Gastroesophageal sphincter (tissue), 2 donors: ENCODE measurements at regions not wholly inside any gene's neighbourhood (a gene's known extent, or its start where the extent isn't known, plus 50 kb on each side); places are given as distances from the start of the nearest gene placed in this dataset.

Experiments
- EP300 ChIP-seq: sonication (generic); formaldehyde crosslinking; IDR thresholded peaks from one replicate; pipeline ENCODE4 v1.6.1; 2017; ENCODE audit warnings: antibody characterized with exemption, mild to moderate bottlenecking
- POLR2A ChIP-seq, 2 donors: fragments of 450-650 bp; IDR thresholded peaks; one replicate each; pipeline ENCODE4 v1.6.1; 2017; ENCODE audit warnings: antibody characterized with exemption in 2 of 2, mild to moderate bottlenecking in 2 of 2, moderate library complexity in 1 of 2

GRCh38 chr15:66956672-66957430, 108.6 kb upstream of the SMAD3 start:
- no peak for TF ChIP-seq POLR2A (IDR thresholded peaks at IDR 0.05)
- no peak for TF ChIP-seq EP300
